Stimulated activated naive B cell treated with anti-CD40 and anti-IgM and Interleukin-4, amounts not matched to agents 10 μg/mL and 1 μg/mL and 100 μg/mL, for 72 hours (primary cell): ENCODE measurements at regions not wholly inside any gene's neighbourhood (a gene's known extent, or its start where the extent isn't known, plus 50 kb on each side); places are given as distances from the start of the nearest gene placed in this dataset.

Experiments used
- ATAC-seq, 2 donors: fragments of 150-1000 bp; cut with Tn5 transposase; replicated peaks; 2 replicates each; pipeline ENCODE4 v1.10.0; 2021; ENCODE audit warnings: moderate library complexity in 1 of 2
- DNase-seq: peaks from one replicate; pipeline ENCODE4 v3.0.0; 2021
- H3K27ac Mint-ChIP-seq: one replicate; pipeline ENCODE4 v1.8.0; 2022; ENCODE audit warnings: mild to moderate bottlenecking, mixed read lengths
- H3K27me3 Mint-ChIP-seq, 2 donors: one replicate each; pipeline ENCODE4 v1.8.0; 2022; ENCODE audit warnings: mixed read lengths in 2 of 2
- H3K36me3 Mint-ChIP-seq, 2 donors: one replicate each; pipeline ENCODE4 v1.8.0; 2022; ENCODE audit warnings: mixed read lengths in 2 of 2, mild to moderate bottlenecking in 1 of 2
- H3K4me1 Mint-ChIP-seq, 2 donors: one replicate each; pipeline ENCODE4 v1.8.0; 2022; ENCODE audit warnings: mixed read lengths in 2 of 2, mild to moderate bottlenecking in 1 of 2
- H3K4me3 Mint-ChIP-seq, 2 donors: one replicate each; pipeline ENCODE4 v1.8.0; 2022; ENCODE audit warnings: mild to moderate bottlenecking in 2 of 2, mixed read lengths in 2 of 2, moderate library complexity in 1 of 2
- H3K9me3 Mint-ChIP-seq, 2 donors: one replicate each; pipeline ENCODE4 v1.8.0; 2022; ENCODE audit warnings: mixed read lengths in 2 of 2, mild to moderate bottlenecking in 1 of 2

DNA sequence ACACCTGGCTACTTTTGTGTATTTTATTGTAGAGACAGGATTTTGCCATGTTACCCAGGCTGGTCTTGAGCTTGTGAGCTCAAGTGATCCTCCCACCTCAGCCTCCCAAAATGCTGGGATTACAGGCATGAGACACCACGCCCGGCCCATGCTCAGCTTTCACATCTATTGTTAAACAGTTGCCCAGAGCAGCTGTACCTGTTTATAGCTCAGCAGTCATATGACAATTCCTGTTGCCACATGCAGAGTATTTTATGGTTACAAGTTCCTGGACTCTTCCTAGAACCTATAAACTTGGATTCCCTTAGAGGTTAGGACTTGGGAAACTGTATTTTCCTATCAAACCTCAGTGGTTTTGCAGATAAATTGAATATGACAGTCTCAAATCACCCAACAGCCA lies 188.3 kb upstream of the KCNG1 start:
- Mint-ChIP-seq H3K4me1 (no peaks in the 10 kb centered on the region), H3K9me3 (peaks cover under 1 to 9% of the 10 kb centered on the region in 2 donors), H3K4me3 (no peak overlapping the region), H3K36me3 (no peaks in the 10 kb centered on the region), H3K27ac (no peak overlapping the region), H3K27me3 (peaks cover 30 to 50% of the 10 kb centered on the region in 2 donors)
- ATAC-seq = no peak
- DNase-seq = no peak

GRCh38 chr20:51210084-51210483 lies 187.2 kb upstream of the KCNG1 start:
- Mint-ChIP-seq H3K27me3 (peaks cover 26 to 49% of the 10 kb centered on the region in 2 donors), H3K4me1 (peaks cover 0 to 1% of the 10 kb centered on the region in 2 donors), H3K9me3 (peaks cover 0 to 4% of the 10 kb centered on the region in 2 donors), H3K27ac (no peak overlapping the region), H3K36me3 (no peaks in the 10 kb centered on the region), H3K4me3 (no peak overlapping the region)
- DNase-seq (no peak), ATAC-seq (no peak)

- DNase-seq (no peak), ATAC-seq (no peak)
- no peaks in the 10 kb centered on the region for H3K36me3 Mint-ChIP-seq
- no peak overlapping the region for H3K27ac Mint-ChIP-seq
- H3K4me3 Mint-ChIP-seq = no peak overlapping the region
- no peaks in the 10 kb centered on the region for H3K9me3 Mint-ChIP-seq
- H3K27me3 Mint-ChIP-seq = peaks cover 27 to 38% of the 10 kb centered on the region in 2 donors
- peaks cover 0 to 3% of the 10 kb centered on the region in 2 donors for H3K4me1 Mint-ChIP-seq
These were observed 185.3 kb upstream of the KCNG1 start for GRCh38 chr20:51208162-51208561.

GRCh38 chr20:51206032-51206662 lies 183.2 kb upstream of the KCNG1 start:
- no peaks in the 10 kb centered on the region for H3K36me3 Mint-ChIP-seq
- ATAC-seq (no peak), DNase-seq (no peak)
- H3K4me1 Mint-ChIP-seq = peaks cover 0 to 3% of the 10 kb centered on the region in 2 donors
- H3K4me3 Mint-ChIP-seq = no peak overlapping the region
- H3K27me3 Mint-ChIP-seq = peaks cover 22 to 48% of the 10 kb centered on the region in 2 donors
- no peak overlapping the region for H3K27ac Mint-ChIP-seq
- H3K9me3 Mint-ChIP-seq = no peaks in the 10 kb centered on the region

DNA sequence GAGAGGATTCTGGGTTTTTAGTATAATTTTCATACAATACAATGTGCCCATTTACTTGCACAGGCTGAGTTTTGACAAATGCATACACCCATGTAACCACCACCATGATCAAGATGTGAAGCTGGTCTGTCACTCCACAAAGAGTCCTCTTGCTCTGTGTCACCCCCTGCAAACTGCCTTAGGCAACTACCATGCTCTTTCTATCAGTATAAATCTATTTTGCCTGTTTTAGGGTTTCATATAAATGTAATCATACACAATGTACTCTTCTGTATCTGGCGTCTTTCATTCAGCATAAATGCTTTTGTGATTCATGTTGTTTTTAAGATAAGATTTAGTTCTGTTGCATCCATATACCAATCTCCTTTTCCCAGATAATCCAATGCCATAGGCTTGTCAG lies 181.9 kb upstream of the KCNG1 start:
- Mint-ChIP-seq H3K36me3 (no peaks in the 10 kb centered on the region), H3K4me1 (peaks cover 0 to 3% of the 10 kb centered on the region in 2 donors), H3K27ac (no peak overlapping the region), H3K4me3 (no peak overlapping the region), H3K9me3 (no peaks in the 10 kb centered on the region), H3K27me3 (peaks cover 22 to 42% of the 10 kb centered on the region in 2 donors)
- no peak for DNase-seq
- ATAC-seq = no peak

DNA sequence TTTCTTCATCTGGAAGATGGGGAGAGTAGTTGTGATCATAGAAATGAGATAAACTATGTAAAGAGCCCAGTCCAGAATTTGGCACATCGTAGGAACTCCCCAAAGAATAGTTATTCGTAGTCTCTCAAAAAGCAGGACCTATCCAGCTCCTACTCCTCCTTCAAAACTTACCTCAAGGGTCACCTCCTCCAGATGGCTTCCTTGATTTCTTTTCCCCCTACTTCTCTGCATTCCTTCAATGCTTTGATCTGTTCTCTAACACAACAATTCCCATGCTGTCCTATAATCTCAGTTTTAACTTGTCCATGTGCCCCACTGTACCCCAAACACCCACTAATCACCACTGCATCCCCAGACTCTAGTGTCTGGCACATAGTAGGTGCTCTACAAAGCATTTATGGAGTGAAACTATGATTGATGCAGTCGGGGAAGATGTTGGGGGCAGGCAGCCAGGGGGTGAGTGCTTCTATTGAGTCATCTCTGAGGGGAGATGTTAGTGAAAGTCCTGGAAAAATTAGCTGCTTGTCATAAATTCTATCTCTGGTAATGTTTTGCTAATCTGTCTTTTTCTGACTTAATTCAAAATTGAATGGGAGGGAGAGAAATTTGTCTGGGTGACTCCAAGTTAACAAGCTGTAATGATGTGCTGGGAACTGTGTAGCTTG lies 181.3 kb upstream of the KCNG1 start:
- H3K4me3 Mint-ChIP-seq = no peak overlapping the region
- ATAC-seq = no peak

GRCh38 chr20:51202304-51202703 lies 179.4 kb upstream of the KCNG1 start:
- Mint-ChIP-seq H3K4me1 (peaks cover 0 to 3% of the 10 kb centered on the region in 2 donors), H3K27me3 (peaks cover 8 to 41% of the 10 kb centered on the region in 2 donors), H3K36me3 (no peaks in the 10 kb centered on the region), H3K9me3 (no peaks in the 10 kb centered on the region), H3K4me3 (no peak overlapping the region), H3K27ac (no peak overlapping the region)
- ATAC-seq (no peak), DNase-seq (no peak)

More for the DNA sequence above, 181.3 kb upstream of the KCNG1 start:
- Mint-ChIP-seq H3K27ac (no peak overlapping the region), H3K4me1 (peaks cover 0 to 3% of the 10 kb centered on the region in 2 donors), H3K27me3 (peaks cover 22 to 46% of the 10 kb centered on the region in 2 donors), H3K9me3 (no peaks in the 10 kb centered on the region), H3K36me3 (no peaks in the 10 kb centered on the region)
- no peak for DNase-seq

- Mint-ChIP-seq H3K27me3 (peaks cover 9 to 37% of the 10 kb centered on the region in 2 donors), H3K36me3 (no peaks in the 10 kb centered on the region), H3K4me3 (no peak overlapping the region), H3K27ac (no peak overlapping the region), H3K4me1 (peaks cover 0 to 2% of the 10 kb centered on the region in 2 donors), H3K9me3 (peaks cover 3 to 4% of the 10 kb centered on the region in 2 donors)
- no peak for DNase-seq
- ATAC-seq = no peak
These were observed 177.0 kb upstream of the KCNG1 start for GRCh38 chr20:51199920-51200319.

DNA sequence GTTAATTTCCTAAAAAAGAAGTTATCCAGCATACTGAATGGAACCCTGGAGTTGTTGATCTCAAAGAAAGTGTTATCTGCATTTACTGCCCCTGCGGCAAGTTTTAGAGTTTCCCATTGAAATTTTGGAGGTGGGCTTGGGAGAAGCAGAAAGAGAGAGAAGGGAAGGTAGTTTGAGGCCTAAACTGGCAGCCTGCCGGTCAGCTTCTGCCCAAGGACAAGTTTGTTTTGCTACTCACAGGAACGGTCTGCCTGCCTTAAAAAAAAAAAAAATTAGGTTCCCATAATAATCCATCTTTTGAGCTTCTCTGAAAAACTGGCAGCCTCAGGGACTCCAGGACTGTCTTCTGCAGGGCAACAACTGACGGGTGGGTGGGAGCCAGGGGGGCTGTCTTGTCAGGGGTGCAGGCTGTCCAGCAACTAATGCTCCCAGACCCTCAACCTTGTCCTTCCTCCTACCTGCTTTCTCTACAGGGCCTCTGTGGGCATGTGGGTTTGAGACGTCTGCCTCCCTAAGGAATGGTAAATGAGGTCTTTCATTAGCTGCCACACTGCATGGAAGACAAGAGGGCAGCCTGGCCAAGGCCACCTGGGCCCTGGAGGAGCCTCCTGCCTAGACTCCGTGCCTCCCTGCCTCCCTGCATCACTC lies 176.1 kb upstream of the KCNG1 start:
- no peak for DNase-seq
- H3K27ac Mint-ChIP-seq = no peak overlapping the region
- H3K4me1 Mint-ChIP-seq = no peaks in the 10 kb centered on the region
- peaks cover 3 to 4% of the 10 kb centered on the region in 2 donors for H3K9me3 Mint-ChIP-seq
- H3K27me3 Mint-ChIP-seq = peaks cover 7 to 36% of the 10 kb centered on the region in 2 donors
- H3K4me3 Mint-ChIP-seq = no peak overlapping the region
- ATAC-seq = no peak
- H3K36me3 Mint-ChIP-seq = no peaks in the 10 kb centered on the region

GRCh38 chr20:51198238-51198637 lies 175.3 kb upstream of the KCNG1 start:
- no peak for ATAC-seq
- H3K9me3 Mint-ChIP-seq = peaks cover 3 to 4% of the 10 kb centered on the region in 2 donors

DNA sequence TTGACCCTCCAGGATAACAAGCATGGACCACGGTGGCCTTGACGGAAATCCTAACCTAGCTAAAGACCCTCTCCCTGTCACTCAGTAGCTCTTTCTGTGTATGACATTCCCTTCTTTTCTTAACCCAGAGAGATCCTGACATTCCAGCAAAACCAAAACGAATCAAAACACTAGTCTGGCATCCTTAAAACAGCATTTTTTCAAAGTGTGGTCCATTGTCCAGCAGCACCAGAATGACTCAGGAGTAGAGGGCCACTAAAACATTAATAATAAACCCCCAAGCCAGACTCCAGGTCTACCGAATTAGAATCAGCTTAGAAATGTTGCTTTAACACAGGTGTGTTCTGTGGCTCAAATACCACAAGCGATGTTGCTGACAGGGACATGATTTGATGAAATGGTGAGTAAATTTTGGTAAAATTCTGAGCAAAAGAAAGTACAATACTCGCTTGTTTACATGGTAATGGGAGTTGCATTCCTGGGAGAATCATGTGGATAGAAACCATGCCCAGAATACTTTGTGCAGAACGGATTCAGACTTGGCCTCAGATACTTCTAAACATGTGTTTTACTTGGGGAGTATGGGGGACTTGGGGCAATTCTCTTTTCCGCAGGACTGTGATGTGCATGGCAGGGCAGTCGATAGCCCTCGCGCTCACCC lies 174.2 kb upstream of the KCNG1 start:
- no peak for DNase-seq
- Mint-ChIP-seq H3K27ac (no peak overlapping the region), H3K27me3 (peaks cover 9 to 30% of the 10 kb centered on the region in 2 donors)

More at GRCh38 chr20:51198238-51198637, 175.3 kb upstream of the KCNG1 start:
- peaks cover 9 to 37% of the 10 kb centered on the region in 2 donors for H3K27me3 Mint-ChIP-seq
- no peak overlapping the region for H3K4me3 Mint-ChIP-seq
- no peak overlapping the region for H3K27ac Mint-ChIP-seq
- DNase-seq = no peak
- no peaks in the 10 kb centered on the region for H3K36me3 Mint-ChIP-seq
- H3K4me1 Mint-ChIP-seq = no peaks in the 10 kb centered on the region

GRCh38 chr20:51195990-51196389 lies 173.1 kb upstream of the KCNG1 start:
- no peak overlapping the region for H3K27ac Mint-ChIP-seq
- ATAC-seq (no peak), DNase-seq (no peak)
- no peaks in the 10 kb centered on the region for H3K36me3 Mint-ChIP-seq
- H3K4me1 Mint-ChIP-seq = no peaks in the 10 kb centered on the region
- H3K4me3 Mint-ChIP-seq = no peak overlapping the region
- H3K27me3 Mint-ChIP-seq = peaks cover 9 to 26% of the 10 kb centered on the region in 2 donors
- H3K9me3 Mint-ChIP-seq = peaks cover 3 to 4% of the 10 kb centered on the region in 2 donors

More for the DNA sequence above, 174.2 kb upstream of the KCNG1 start:
- peaks cover 3 to 4% of the 10 kb centered on the region in 2 donors for H3K9me3 Mint-ChIP-seq
- ATAC-seq = no peak
- H3K4me1 Mint-ChIP-seq = no peaks in the 10 kb centered on the region
- no peak overlapping the region for H3K4me3 Mint-ChIP-seq
- H3K36me3 Mint-ChIP-seq = no peaks in the 10 kb centered on the region

DNA sequence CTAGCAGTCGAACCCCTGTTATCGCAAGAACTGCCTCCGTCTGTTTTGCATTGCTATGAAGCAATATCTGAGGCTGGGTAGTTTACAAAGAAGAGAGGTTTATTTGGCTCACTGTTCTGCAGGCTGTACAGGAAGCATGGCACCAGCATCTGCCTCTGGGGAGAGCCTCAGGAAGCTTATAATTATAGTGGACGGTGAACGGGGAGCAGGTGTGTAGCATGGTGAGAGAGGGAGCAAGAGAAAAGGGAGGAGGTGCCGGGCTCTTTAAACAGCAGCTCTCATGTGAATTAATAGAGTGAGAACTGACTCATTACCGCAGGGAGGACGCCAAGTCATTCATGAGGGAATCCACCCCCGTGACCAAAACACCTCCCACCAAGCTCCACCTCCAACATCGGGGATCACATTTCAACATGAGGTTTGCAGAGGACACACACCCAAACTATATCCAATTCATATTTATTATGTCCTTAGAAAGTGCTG lies 172.6 kb upstream of the KCNG1 start:
- Mint-ChIP-seq H3K4me3 (no peak overlapping the region), H3K4me1 (no peaks in the 10 kb centered on the region), H3K9me3 (peaks cover 3 to 4% of the 10 kb centered on the region in 2 donors), H3K27me3 (peaks cover 9 to 26% of the 10 kb centered on the region in 2 donors), H3K27ac (no peak overlapping the region), H3K36me3 (no peaks in the 10 kb centered on the region)
- ATAC-seq (no peak), DNase-seq (no peak)
